Activated naive CD4-positive, alpha-beta T cell treated with anti-CD3 and anti-CD28 coated beads, Interleukin-2, amount 50 U/mL, for 16 hours (primary cell): ENCODE measurements at regions not wholly inside any gene's neighbourhood (a gene's known extent, or its start where the extent isn't known, plus 50 kb on each side); places are given as distances from the start of the nearest gene placed in this dataset.
"Not testable (repeated sequence)": the region's sequence is repeated elsewhere in the genome, so short reads cannot be mapped to it uniquely, and the experiment has no call there.

Source experiments
- DNase-seq: peaks from one replicate; pipeline ENCODE4 v3.0.0-alpha.2; 2020

GRCh38 chr12:127480775-127481314 lies 786.1 kb upstream of the TMEM132C start:
- no peak for DNase-seq

DNA sequence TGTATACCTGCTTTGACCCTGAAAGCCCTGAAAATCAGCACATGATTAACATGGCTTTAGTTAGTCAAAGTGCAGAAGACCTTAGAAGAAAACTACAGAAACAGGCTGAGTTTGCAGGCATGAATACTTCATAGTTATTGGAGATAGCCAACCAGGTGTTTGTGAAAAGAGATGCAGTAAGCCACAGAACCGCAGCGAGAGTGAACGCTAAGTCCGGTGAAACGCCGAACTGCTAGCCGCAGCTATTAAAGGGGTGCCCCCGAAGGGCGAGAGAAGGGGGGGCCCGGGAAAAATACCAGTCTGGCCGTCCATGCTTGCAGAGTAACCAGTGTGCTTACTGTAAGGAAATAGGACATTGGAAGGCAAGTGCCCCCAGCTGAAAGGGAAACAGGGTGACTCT lies 784.0 kb upstream of the TMEM132C start:
- no peak for DNase-seq

GRCh38 chr12:127485528-127485927 lies 781.4 kb upstream of the TMEM132C start:
- DNase-seq, result no peak

- DNase-seq, result no peak
Measured at GRCh38 chr12:127487031-127487430, 779.9 kb upstream of the TMEM132C start.

DNA sequence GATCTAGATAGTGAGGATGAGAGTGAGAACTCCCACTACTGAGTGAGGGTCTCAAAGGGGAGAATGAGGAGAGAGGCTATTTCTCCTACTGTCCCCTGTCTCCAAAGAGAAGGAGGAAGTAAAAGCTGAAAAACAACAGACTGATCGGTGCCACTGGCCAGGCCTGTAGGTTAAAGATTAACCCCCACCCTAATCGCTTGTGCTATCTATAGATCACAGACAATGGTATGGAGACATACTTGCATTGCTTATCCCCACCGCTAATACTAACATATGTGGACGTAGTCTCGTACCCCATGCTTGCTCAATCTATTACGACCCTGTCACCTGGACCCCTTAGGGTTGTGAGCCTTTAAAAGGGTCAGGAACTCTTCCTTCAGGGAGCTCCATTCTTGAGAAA lies 777.9 kb upstream of the TMEM132C start:
- DNase-seq, result no peak

DNA sequence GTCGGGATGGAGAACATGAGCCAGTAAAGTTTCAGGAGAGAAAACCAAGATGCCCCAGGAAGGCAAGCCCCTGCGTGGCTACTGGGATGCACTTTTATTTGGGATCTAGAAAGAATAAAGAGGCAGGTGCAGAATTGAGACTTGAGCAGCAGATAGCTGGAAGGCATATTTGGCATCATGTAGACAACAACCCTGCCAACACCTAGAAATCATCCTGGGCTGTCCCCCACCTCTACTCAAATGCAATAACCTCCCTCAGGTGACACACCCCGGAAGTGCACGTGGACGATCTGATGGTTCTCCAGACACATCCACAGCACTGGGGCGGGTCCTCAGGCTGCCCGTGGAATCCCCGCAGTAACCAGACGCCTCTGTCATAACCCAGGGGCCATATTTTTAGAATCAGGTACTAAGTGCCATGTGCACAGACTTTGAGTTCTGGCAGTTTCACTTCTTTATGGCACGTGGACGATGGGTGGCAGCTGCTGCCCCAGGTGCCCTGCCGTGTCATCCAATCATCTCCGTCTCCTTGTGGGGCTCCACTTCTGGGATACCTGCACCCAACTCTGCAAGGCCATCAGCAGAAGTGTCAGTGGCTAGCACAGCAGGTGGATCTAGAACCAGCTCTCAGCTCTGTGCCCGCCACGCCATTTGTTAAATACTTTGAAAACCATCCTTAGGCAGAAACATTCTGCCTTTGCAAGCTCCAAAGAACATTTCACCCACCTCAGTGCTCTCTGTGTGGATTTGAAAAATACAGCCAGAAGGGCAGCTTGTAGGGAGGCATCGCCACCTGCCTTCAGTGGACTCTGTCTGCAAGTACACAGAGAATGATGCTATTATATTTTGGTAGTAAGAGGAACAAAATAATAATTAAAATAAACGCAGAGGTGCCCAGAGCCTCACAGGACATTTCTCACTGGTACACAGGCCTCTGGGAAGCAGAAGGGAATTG lies 771.7 kb upstream of the TMEM132C start:
- DNase-seq, result no peak

- no peak for DNase-seq
Measured at GRCh38 chr12:127496255-127496654, 770.7 kb upstream of the TMEM132C start.

- DNase-seq, result no peak
Measured at GRCh38 chr12:127500512-127501035, 766.4 kb upstream of the TMEM132C start.

GRCh38 chr12:127501916-127502315 lies 765.1 kb upstream of the TMEM132C start:
- no peak for DNase-seq

- DNase-seq, result no peak
Measured at GRCh38 chr12:127503246-127503645, 763.7 kb upstream of the TMEM132C start.

GRCh38 chr12:127503996-127504395 lies 763.0 kb upstream of the TMEM132C start:
- DNase-seq, result not testable (repeated sequence)

DNA sequence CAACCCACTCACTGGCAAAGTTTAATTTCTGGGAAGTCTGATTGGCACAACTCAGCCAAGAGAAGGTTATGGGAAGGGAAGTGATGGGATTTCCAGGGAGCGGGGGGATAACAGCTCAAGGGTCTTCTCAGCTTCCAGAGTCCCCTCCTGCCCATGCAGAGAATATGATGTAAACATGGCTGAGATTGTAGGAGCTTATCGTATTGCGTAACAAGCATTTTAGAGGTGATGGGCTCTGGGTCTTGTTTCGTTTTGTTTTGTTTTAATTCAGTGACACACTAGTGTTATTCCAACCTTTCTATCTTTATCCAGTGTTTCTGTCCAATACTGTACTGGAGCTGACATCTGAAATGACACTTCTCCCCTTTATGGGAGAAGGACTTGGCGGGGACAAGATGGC lies 762.1 kb upstream of the TMEM132C start:
- DNase-seq, result no peak

GRCh38 chr12:127507341-127507740 lies 759.6 kb upstream of the TMEM132C start:
- no peak for DNase-seq

DNA sequence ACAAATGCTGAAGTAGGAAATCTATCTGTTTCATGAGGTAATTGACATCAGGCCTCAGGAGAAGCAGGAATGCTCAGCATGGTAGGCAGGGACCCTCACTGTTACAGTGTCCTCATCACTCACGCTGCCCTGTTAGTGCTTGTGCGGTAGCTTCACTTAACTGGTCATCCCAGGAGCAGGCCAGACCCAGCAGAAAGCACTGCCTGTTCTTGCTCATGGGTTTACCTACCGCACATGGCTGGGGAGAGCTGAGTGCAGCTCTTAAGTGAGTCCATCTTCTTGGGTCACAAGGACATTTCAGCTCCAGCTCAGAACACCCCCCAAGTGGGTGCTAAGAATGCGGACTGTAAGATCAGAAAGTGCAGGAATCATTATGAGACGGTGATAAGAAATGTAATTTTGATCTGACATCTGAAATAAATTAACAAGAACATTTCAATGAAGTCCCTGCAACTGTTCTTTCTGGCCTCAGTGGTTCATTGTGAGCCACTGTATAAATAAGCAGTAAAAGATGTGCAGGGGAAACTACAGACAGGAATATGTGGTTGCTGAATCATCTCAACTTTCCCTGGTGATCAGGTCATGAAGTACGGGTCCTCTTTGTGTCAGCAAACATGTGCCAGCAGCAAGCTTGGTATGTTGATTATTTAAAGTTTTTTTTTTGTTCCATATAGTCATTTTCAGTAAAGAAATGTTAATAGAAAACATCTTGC lies 757.7 kb upstream of the TMEM132C start:
- DNase-seq, result no peak

- DNase-seq, result no peak
Measured at GRCh38 chr12:127515941-127516340, 751.0 kb upstream of the TMEM132C start.

- DNase-seq, result no peak
Measured at GRCh38 chr12:127516467-127516866, 750.5 kb upstream of the TMEM132C start.

DNA sequence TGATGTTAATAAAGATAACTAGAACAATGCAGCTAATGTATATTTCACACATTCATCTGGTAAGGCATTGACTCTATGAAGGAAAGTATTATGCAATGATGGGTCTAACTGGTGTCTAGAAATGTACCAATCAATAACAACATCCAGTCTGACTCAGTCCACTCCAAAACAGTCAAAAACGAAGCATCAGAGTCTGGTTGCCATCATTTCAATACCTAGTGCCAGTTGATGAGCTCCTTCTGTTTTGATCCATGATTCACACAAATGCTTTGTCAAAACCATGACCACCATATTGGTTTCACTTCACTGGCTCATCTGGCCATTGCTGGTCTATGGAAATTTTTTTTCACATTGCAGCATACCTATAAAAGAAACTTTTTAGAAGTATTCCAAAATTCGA lies 747.2 kb upstream of the TMEM132C start:
- no peak for DNase-seq

DNA sequence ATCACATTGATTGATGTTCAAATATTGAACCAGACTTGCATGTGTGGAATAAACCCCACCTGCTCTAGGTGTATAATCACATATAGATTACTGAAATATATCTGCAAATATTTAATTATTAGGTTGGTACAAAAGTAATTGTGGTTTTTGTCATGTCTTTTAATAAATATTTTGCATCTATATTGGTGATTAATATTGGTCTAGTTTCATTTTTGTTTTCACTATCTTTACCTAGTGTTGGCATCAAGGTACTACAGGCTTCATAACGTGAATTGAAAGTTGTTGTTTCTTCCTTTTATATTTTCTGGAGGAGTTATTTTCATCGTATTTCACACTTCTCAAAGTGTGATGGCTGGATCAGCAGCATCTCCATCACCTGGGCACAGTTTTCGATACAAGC lies 740.0 kb upstream of the TMEM132C start:
- no peak for DNase-seq

- DNase-seq, result no peak
Measured at GRCh38 chr12:127528551-127528950, 738.4 kb upstream of the TMEM132C start.

DNA sequence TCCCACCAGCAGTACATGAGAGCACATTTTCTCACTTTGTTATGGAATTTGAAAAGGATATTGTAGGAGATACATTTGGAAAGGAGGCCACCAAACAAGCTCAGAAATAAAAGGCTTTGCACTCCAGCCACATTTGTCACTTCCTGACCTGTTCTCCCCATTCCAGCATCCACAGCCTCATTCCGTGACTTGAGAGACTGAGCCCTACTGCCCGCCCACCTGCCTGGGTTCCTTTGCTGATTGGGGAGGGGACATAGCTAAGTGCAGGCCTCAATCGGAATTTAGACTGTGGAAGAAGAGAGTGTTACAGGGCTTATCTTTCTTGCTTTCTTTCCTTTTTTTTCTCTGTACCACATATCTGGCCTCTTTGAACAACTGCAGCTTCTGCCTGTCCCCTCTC lies 735.4 kb upstream of the TMEM132C start:
- no peak for DNase-seq

GRCh38 chr12:127533353-127533752 lies 733.6 kb upstream of the TMEM132C start:
- DNase-seq, result no peak

DNA sequence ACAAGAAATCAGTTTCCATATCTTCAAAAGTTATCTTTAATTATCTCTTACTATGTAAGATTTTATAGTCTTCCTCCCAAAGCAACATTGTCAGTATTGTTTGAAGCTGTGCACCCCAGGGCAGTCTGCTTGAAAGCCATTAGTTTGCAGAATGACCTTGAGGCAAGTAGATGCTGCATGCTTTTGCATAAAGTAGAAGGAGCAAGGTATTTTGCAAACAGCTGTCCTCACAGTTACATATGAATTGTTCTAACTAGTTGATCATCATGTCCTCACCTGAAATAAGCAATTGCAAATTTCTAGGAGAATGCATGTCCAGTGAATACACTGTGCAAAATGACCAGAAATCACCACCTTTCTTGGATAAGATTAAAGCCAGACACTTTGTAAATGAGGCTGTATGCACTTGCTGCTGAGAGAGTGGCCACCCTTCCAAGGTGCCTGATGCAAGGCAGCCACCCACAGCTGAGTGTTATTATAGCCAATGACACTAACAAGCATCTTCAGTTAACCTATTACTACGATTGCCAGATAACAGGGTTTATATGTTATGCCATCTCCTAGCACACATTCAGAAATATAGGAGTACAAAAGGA lies 730.0 kb upstream of the TMEM132C start:
- no peak for DNase-seq

DNA sequence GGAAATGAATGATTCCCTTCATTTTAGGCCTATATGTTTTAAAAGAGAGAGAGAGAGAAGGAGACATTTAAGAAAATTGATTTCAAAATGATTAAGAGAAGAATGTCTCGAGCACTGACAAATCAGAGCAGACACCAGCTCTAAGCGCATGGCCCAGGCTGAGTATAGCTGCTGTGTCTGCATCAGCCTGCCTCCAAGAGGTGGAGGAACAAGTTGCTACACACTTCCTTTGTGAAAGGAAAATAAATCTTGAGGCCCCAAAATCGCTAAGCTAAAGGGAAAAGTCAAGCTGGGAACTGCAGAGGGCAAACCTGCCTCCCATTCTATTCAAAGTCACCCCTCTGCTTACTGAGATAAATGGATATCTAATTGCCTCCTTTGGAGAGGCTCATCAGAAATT lies 728.7 kb upstream of the TMEM132C start:
- DNase-seq, result no peak
